ENCODE measurements at regions not wholly inside any gene's neighbourhood (a gene's known extent, or its start where the extent isn't known, plus 50 kb on each side); places are given as distances from the start of the nearest gene placed in this dataset.

DNA sequence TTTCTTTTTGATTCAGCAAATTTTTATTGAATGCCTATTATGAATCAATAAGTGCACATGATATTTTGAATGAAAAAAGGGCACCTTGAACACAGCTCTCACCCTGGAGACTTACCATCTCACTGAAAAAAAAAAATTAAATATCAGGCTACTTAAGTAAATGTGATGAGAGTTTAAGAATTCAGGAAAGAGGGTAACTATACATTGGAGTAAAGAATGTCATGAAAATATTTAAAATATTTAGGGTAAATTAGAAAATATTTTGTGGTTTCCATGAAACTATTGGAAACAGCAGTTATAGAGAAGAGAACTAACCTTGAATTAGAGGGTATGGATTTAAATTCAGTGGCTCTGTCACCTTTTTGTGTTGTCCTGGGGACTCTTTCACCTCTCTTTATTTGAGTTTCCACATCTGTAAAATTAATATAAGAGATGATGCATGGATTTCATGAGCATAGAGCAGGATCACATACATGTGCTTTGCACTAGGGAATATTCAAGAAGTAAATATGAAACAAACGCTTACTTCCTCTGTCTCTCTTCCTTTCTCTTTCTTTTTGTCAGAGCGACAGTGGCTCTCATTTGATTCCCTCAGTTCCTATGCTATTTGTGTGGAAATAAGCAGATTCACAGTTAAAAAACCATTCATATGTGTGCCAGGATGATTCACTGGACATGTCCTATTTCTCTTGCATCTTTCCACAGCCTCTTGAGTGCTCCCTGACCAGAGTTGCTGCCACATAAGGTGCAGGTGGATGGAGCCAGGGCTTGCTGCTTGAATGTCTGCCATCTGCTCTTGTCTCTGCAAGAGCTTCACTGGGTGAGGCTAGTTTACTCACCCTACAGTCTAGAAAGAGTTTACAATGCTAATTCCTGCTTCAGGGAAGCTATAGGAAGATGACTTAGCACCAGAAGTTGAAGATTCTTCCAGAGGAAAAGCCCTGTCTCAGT, 533.1 kb downstream of the ETS1 start:
- TF ChIP-seq TCF7 (CRISPR knock-in tag; IDR thresholded peaks at IDR 0.05; ENCODE audit: low read depth) (no peak), CTCF (IDR thresholded peaks at IDR 0.05) (no peak), MAX (CRISPR knock-in tag; IDR thresholded peaks at IDR 0.05) (no peak), ETV6 (CRISPR knock-in tag; IDR thresholded peaks at IDR 0.05) (no peak), ZNF416 (CRISPR knock-in tag; IDR thresholded peaks at IDR 0.05) (no peak), NFYB (CRISPR knock-in tag; conservative IDR thresholded peaks at IDR 0.05; ENCODE audit: low read depth) (no peak), ATF6 (CRISPR knock-in tag; IDR thresholded peaks at IDR 0.05) (no peak)

All from WTC11 (cell line).